ENCODE measurements at regions not wholly inside any gene's neighbourhood (a gene's known extent, or its start where the extent isn't known, plus 50 kb on each side); places are given as distances from the start of the nearest gene placed in this dataset.

GRCh38 chr18:68560128-68560527 lies 154.8 kb downstream of the TMX3 start:
- TF ChIP-seq CTCF (IDR thresholded peaks at IDR 0.05; ENCODE audit: insufficient read depth, low read length): no peak
- H3K4me3 ChIP-seq (ENCODE audit: low read depth, low read length): no peak overlapping the region
- DNase-seq (ENCODE audit: low read depth): no peak

DNA sequence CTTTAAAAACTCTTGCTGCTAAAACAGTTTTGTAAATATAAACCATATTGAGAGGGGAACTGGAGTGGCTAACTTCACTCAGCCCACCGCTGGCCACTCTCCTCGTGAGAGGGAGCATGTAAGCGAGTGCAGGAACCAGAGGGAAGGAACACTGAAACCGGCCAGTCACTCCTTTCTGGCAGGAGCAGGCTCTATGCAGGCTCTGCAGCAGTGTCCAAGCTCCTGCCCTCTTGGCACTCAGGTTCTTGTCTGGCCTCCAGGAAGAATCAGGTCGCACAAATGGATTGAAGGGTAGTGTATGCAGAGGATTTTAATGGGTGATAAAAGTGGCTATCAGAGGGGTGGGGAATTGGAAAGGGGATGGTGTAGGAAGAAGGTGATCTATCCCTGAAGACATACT lies 157.7 kb downstream of the TMX3 start:
- no peak for TF ChIP-seq CTCF (IDR thresholded peaks at IDR 0.05; ENCODE audit: insufficient read depth, low read length)
- no peak for DNase-seq (ENCODE audit: low read depth)
- H3K4me3 ChIP-seq (ENCODE audit: low read depth, low read length): no peak overlapping the region

DNA sequence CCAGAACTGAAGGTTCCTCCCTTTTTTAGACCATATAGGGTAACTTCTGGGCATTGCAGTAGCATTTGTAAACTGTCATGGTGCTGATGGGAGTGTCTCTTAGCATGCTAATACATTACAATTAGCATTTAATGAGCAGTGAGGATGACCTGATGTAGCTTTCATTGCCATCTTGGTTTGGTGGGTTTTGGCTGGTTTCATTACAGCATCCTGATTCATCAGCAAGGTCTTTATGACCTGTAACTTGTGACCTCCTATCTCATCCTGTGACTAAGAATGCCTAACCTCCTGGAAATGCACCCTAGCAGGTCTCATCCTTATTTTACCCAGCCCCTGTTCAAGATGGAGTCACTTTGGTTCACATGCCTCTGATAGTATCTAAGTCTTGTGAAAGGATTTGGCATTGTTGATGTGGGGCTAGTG lies 159.0 kb downstream of the TMX3 start:
- no peak for TF ChIP-seq CTCF (IDR thresholded peaks at IDR 0.05; ENCODE audit: insufficient read depth, low read length)
- H3K4me3 ChIP-seq (ENCODE audit: low read depth, low read length): no peak overlapping the region
- DNase-seq (ENCODE audit: low read depth): no peak

- DNase-seq (ENCODE audit: low read depth): peak; percentile 57
- TF ChIP-seq CTCF (IDR thresholded peaks at IDR 0.05; ENCODE audit: insufficient read depth, low read length): no peak
- no peak overlapping the region for H3K4me3 ChIP-seq (ENCODE audit: low read depth, low read length)
Measured at GRCh38 chr18:68548904-68549870, 165.7 kb downstream of the TMX3 start.

DNA sequence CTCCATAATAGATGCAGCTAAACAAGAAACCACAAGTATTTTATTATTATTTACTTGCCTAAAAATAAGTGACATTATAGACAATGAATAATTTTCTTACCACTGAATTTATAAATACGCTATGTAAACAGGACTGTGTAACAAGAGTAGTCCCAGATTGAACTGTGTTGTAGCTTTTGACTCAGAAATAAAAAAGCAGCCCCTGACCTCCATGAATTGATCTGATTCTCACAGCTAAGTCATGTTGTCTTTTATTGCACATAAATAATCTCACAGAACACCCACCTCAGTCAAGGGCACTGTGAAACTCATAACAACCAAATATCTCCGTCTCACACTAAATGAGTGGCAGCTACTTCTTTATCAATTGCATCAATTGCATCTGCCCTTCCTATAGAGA lies 171.6 kb downstream of the TMX3 start:
- TF ChIP-seq CTCF (IDR thresholded peaks at IDR 0.05; ENCODE audit: insufficient read depth, low read length): no peak
- DNase-seq (ENCODE audit: low read depth): no peak
- no peak overlapping the region for H3K4me3 ChIP-seq (ENCODE audit: low read depth, low read length)

- DNase-seq (ENCODE audit: low read depth): no peak
- no peak for TF ChIP-seq CTCF (IDR thresholded peaks at IDR 0.05; ENCODE audit: insufficient read depth, low read length)
Measured at GRCh38 chr18:68542846-68543245, 172.1 kb downstream of the TMX3 start.

More at GRCh38 chr18:68542846-68543245, 172.1 kb downstream of the TMX3 start:
- H3K4me3 ChIP-seq (ENCODE audit: low read depth, low read length): no peak overlapping the region
